Brain microvascular endothelial cell (primary cell): ENCODE measurements at regions not wholly inside any gene's neighbourhood (a gene's known extent, or its start where the extent isn't known, plus 50 kb on each side); places are given as distances from the start of the nearest gene placed in this dataset.

Experiments
- DNase-seq: peaks from one replicate; pipeline ENCODE4 v3.0.0-alpha.2; 2020
- H3K27ac ChIP-seq: fragments of 250-450 bp; sonication (Bioruptor Pico); 2 replicates; pipeline ENCODE4 v1.5.1; 2020; ENCODE audit warnings: mild to moderate bottlenecking, moderate library complexity
- H3K27me3 ChIP-seq: fragments of 250-450 bp; sonication (Bioruptor Pico); replicated peaks from 2 replicates; pipeline ENCODE4 v1.5.1; 2020; ENCODE audit warnings: mild to moderate bottlenecking
- H3K36me3 ChIP-seq: fragments of 250-450 bp; sonication (Bioruptor Pico); replicated peaks from 2 replicates; pipeline ENCODE4 v1.5.1; 2020; ENCODE audit warnings: mild to moderate bottlenecking
- H3K4me3 ChIP-seq: 2 replicates; pipeline ENCODE4 v1.5.1; 2011; ENCODE audit warnings: low read depth, mild to moderate bottlenecking, control low read depth, low read length, moderate library complexity
- in situ Hi-C: cut with HindIII; loops from 2 replicates; pipeline ENCODE4 v1.10.0; 2017; ENCODE audit warnings: low sequenced_read_pairs, low pct_ligation_motif_present
- TF ChIP-seq, protein P1 (sequence below): IDR thresholded peaks from 2 replicates; pipeline ENCODE4 v1.5.1; 2011; ENCODE audit warnings: low read depth, mild to moderate bottlenecking, moderate library complexity, low read length, control low read depth, inconsistent platforms; ENCODE audit errors: missing control alignments

GRCh38 chr20:55446301-55446700, 559.0 kb downstream of the CBLN4 start:
- no peaks in the 10 kb centered on the region for H3K36me3 ChIP-seq
- no peak for DNase-seq
- H3K27ac ChIP-seq: no peak overlapping the region
- H3K4me3 ChIP-seq: no peak overlapping the region
- no peaks in the 10 kb centered on the region for H3K27me3 ChIP-seq
- TF ChIP-seq, protein P1, sequence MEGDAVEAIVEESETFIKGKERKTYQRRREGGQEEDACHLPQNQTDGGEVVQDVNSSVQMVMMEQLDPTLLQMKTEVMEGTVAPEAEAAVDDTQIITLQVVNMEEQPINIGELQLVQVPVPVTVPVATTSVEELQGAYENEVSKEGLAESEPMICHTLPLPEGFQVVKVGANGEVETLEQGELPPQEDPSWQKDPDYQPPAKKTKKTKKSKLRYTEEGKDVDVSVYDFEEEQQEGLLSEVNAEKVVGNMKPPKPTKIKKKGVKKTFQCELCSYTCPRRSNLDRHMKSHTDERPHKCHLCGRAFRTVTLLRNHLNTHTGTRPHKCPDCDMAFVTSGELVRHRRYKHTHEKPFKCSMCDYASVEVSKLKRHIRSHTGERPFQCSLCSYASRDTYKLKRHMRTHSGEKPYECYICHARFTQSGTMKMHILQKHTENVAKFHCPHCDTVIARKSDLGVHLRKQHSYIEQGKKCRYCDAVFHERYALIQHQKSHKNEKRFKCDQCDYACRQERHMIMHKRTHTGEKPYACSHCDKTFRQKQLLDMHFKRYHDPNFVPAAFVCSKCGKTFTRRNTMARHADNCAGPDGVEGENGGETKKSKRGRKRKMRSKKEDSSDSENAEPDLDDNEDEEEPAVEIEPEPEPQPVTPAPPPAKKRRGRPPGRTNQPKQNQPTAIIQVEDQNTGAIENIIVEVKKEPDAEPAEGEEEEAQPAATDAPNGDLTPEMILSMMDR: no peak
- in situ Hi-C loops: no loop called here

DNA sequence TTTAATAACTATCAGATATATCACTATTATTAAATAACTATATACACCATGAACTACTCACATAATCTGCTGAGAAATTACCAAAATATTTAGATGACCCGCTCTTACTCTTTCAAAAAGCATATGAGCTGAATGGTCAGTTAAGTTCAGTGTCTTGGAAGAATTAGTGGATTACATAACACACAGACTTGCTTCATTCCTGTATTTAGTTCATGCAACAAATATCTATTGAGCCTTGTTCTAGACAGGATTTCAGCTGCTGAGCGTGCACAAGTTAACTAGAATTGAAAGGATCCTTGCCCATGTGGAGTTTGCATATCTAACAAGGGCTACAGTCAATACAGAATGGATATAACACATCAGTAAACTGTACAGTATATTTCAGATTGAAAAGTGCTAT, 566.2 kb downstream of the CBLN4 start:
- H3K27ac ChIP-seq: no peak overlapping the region
- no peak overlapping the region for H3K4me3 ChIP-seq
- no peak for DNase-seq
- in situ Hi-C loops: no loop called here
- H3K36me3 ChIP-seq: no peaks in the 10 kb centered on the region
- TF ChIP-seq, protein P1: no peak
- no peaks in the 10 kb centered on the region for H3K27me3 ChIP-seq

DNA sequence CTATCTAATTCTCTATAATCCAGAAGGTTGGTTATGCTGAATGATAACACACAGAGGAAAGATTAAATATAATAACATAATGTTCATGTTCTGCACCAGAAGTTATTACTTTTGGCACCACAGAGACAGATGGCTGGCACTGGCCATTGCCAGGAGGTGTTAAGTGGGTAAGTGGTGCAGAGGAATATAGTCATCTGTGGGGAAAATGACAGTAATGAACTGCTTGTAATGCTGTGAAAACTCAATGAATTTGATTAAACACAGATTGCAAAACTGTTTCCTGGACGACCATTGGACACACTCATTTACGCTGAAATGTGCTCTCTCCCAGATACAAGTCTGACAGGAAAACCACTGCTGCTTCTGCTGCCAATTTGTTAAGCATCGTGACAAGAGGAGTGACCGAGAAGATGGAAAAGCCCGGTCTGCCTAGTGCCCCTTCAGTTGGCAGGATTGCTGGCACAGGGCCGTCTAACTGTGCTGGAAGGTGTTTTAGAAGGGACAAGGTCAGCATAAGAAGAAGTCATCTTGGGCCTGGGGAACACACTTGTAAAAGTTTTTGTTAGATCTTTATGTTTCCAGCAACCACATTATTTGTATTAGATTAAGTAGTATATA, 567.4 kb downstream of the CBLN4 start:
- in situ Hi-C loops: no loop called here
- TF ChIP-seq, protein P1: no peak

GRCh38 chr20:55424968-55425367, 580.4 kb downstream of the CBLN4 start:
- Histone ChIP-seq H3K27ac (no peak overlapping the region), H3K36me3 (no peaks in the 10 kb centered on the region), H3K27me3 (no peaks in the 10 kb centered on the region), H3K4me3 (no peak overlapping the region)
- no peak for DNase-seq
- in situ Hi-C loops: no loop called here
- TF ChIP-seq, protein P1: no peak

More for the DNA sequence above, 567.4 kb downstream of the CBLN4 start:
- no peak overlapping the region for H3K27ac ChIP-seq
- no peaks in the 10 kb centered on the region for H3K27me3 ChIP-seq
- no peak overlapping the region for H3K4me3 ChIP-seq
- no peaks in the 10 kb centered on the region for H3K36me3 ChIP-seq
- no peak for DNase-seq

DNA sequence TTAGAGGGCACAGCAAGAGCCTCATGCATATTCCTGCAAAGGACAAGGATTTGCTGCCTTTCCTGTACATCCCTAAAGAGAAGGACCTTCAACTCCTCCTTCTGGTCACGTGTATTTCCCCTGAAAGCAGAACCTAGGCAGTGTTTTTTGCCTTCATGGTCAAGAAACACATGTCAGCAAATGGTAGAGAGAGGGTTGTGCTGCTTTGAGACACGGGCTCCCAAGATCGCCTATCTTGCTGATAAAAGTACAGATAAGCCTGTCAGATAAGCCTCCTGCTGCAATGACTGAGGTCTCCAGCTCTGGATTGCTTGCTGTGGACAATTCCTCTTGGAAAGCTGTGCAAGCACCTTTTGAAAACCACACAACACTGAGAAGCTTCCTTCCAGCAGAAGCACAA, 580.8 kb downstream of the CBLN4 start:
- no peak overlapping the region for H3K4me3 ChIP-seq
- no peaks in the 10 kb centered on the region for H3K36me3 ChIP-seq
- H3K27me3 ChIP-seq: no peaks in the 10 kb centered on the region
- in situ Hi-C loops: no loop called here
- DNase-seq: no peak
- H3K27ac ChIP-seq: no peak overlapping the region
- TF ChIP-seq, protein P1: no peak

DNA sequence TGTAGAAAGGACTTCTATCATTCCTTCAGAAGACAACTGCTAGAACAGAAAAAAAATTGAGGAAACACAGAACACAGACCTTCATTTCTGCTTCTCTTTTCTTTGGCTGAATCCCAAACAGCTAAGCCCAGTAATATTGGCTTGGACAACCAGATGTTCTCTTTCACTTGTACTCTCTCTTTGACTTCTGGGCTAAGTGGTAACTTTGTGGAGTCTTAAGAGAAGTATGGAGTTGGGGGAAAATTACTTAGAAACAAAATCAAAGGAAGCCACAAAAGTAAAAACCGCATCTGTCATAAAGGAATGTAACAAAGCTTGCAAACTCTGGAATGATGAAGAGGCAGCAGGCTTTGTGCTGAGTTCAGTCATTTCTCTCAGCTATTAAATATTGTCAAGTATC, 587.5 kb downstream of the CBLN4 start:
- no peak for DNase-seq
- Histone ChIP-seq H3K4me3 (no peak overlapping the region), H3K36me3 (no peaks in the 10 kb centered on the region), H3K27me3 (no peaks in the 10 kb centered on the region), H3K27ac (no peak overlapping the region)
- TF ChIP-seq, protein P1: no peak
- in situ Hi-C loops: no loop called here
